Hematopoietic multipotent progenitor cell (in vitro differentiated cells): ENCODE measurements at regions not wholly inside any gene's neighbourhood (a gene's known extent, or its start where the extent isn't known, plus 50 kb on each side); places are given as distances from the start of the nearest gene placed in this dataset.
"Not testable (repeated sequence)": the region's sequence is repeated elsewhere in the genome, so short reads cannot be mapped to it uniquely, and the experiment has no call there.

Source experiments
- DNase-seq, 3 donors: peaks; one replicate each; pipeline ENCODE4 v3.0.0-alpha.2; 2011 to 2015; ENCODE audit warnings: low read depth in 2 of 3, low spot score in 2 of 3

DNA sequence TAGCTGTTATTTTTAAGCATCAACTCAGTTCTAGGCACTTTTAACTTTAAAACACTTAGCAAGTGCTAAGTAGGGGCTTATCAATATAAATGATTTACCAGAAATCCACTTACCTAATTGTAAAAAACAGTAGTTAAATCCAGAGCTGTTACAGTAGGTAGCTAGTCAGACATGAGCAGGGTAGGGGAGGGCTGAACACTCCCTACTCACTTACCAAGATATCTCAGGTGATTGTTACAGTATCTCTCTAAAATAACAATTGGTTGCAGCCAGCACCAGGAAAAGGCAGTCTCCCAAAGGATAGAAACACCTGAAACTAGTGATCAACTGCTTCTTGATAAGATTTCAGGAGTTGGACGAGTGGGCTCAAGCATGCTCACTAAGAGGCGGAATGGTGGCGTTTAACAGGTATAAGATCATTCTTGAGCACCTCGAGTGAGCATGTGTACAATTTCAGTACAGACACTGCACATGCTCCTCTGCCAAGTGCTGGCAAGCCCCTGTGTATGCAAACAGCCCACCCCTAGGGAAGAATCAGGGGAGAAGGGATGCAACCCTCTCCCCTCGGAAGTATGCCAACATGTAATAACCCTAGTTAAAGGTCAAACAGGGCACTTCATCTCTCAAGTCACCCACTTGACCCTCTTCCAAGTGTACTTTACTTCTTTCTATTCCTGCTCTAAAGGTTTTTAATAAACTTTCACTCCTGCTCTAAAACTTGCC, 1113.6 kb upstream of the SEL1L start:
- no peak for DNase-seq

DNA sequence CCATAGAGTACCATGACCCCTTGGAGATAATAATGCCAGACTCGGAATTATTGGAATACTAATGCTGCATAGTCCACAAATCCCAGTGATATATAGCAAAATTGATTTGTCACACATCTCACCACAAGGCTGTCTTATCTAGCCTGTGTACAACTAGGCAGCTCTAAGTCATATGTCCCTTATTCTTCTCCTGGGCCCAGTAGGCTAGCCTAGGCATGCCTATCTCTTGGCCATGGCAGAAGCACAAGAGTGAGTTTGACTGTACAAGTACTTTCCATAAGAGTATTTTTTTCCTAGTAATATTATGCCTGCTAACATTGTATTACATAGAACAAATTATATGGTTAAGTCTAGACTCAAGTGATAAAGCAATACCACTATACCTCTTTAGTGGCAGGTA, 1122.1 kb upstream of the SEL1L start:
- no peak for DNase-seq

DNA sequence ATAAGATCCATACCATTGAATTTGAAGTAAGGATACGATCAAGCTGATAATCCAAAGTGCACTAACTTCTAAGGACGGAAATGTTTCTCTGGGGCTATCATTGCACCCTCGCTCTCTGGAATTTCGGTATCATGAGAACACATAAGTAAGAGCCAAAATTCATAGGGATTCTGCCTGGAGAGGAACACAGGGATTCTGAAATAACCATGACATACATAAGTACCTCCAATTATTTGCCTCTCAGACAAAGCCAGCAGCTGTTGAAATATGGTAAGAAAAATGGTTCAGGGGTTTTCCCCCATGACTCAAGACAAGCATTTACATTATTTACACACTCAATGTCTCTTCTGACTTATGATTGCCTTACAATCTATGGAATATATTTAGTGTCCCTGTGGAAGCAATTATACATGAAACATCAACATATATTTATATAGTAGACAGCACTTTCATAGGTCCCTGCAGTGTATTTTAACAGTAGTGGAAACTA, 1123.6 kb upstream of the SEL1L start:
- no peak for DNase-seq

DNA sequence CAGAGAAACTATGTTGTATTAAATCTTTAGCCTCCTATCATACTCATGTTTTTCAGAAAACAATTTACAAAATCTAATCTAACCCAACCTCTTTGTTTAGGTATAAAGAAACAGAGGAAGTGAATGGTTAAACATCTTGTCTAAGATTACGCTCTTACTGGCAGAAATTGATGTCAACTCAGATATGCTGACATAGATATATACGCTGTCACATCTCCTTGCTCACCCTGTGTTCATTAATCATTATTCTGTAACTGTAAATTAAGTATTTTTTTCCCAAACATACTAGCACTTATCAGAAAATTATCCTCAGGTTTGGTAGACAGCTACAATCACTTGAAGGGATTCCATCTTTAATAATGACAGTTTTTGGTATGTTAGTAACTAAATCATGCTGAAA, 1127.6 kb upstream of the SEL1L start:
- DNase-seq, result no peak

DNA sequence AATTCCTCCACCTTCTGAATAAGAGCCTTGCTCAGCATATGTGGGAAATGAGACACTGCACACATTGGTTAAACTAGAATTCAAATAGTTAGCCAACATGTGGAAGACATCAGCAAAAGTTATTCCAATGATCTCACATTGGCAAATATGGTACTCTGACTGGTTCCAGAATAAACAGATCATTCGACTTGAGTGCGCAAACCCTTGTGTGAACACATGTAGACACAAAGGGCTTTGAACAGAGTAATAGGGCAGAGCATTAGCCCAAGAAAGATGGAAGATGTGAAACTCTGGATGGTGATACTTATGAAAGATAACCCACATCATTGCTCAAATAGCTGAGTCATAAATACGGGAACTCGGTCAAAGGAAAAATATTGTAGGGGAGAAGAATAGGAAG, 1133.4 kb upstream of the SEL1L start:
- DNase-seq, result no peak

DNA sequence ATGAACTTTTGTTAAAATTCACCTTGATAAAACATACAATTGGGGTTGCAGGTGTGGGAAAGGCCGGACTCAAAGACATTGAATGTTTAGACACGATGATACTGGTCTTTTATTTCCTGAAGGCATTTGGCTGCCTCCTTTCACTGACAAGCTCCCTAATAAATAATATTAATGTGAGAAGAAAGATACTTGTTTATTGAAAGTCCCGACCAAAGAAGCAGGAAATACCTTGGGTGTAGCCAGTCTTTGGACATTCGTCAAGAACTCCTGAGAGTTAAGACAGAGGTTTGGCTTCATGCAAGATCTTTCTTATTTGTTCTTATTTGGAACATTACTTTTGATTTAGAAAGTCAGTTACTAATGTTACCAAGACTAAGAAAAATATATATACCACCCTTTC, 1133.8 kb upstream of the SEL1L start:
- no peak for DNase-seq

DNA sequence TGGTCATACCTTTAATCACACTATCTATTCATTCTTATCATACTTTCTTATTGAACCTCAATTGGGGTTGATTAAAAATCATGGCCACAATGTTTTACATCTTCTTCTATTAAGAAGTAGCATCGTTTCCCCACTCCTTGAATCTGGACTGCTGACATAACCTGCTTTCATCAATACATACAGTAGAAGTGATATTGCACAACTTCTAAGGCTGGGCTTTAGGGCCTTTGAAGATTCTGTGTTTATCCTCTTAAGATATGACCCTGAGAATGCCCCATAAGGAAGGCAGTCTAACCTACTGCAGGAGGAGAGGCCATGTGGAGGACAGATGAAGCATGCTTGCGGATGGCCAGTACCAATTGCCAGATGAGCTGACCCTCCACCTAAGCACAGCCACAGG, 1142.8 kb upstream of the SEL1L start:
- no peak for DNase-seq

DNA sequence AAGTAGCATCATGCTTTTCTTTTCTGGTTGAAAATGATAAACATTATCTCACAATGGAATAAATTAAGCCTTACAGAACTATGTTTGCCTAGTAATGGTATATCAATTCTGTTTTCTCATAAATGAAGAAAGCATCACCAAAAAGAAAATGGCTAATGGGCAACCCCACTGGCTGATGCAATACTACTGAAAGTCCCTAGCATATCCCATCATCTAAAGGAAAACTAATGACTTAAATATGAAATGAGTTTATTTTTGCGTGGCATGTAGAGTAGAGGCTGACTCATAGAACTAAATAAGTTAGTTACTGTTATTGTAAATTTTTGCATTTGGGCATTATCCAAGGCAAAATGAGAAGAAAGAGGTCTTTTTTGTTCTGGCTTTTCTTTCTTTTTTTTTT, 1156.3 kb upstream of the SEL1L start:
- DNase-seq, result no peak

DNA sequence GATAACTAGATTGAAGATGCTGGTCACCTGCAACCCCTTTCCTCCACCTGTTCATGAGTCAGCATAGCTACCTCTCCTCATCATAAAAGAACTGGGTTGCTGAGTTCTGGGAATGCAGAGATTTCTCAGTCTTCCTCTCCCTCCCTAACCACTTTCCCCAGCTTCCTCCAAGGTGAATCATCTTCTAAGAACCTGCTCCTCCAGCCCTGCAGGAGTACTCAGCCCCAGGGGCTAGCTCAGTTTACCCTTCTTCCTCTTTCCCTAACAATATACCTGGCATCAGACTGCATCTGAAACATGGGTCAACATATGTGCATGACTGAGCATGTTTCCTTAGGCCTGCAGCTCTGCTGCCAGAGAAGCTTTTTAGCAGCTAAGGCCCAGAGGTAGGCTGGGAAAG, 1157.5 kb upstream of the SEL1L start:
- not testable (repeated sequence) for DNase-seq

DNA sequence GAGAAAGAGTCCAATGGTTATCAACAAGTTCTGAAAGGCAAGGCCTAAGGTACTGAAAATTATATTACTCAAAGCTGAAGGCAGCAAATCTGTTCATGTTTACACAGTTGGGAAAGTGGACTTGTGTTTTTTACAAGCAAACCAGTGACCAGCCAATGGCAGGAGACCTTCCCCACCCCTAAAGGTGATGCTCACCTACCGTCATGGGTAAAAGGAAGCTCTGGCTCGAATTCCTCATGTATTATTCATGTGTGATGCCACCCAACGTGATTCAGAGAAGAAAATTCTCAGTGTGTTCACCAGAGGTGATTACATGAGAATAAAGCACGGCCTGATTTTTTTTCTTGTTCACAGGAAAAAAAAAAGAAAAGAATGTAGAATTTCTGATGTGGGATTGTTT, 1161.2 kb upstream of the SEL1L start:
- no peak for DNase-seq

DNA sequence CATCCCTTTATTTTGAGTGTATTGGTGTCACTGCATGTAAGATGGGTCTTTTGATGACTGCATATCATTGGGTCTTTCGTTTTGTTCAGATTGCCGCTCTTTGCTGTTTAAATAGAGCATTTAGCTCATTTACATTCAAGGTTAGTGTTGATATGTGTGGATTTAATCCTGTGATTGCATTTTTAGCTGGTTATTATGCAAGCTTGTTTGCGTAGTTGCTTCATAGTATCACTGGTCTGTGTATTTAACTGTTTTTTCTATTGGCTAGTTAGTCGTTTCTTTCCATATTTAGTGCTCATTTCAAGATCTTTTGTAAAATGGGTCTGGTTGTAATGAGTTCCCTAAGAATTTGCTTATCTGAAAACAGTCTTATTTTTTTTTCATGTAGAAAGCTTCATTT, 1170.6 kb upstream of the SEL1L start:
- no peak for DNase-seq

DNA sequence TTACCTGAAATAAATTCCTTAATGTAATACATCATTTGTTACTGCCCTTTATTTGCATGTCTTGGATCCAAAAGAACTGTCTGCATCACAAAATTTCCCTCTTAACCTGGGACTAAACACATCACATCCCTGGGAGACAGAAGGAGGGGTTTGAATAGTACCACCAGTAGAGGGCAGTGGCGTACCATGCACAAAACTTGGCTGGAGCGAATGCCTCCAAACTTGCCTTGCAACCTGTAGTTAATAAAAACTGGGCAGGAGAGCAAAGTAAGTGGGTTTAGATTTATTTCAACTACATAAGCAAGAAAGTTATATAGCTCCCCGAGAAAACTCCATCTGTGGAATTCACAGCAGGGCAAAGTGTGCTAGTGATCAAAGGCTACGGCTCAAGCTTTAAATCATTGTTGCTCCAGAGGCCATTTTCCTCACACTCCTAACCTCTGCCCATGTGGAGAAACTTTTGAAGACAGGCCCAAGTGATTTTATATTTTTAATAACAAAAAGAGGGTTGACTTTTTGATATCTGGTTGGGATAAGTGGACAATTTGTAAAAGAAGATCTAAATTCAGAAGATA, 1176.7 kb upstream of the SEL1L start:
- DNase-seq, result peak in 2 of 3 donors; percentile 31 to 61

DNA sequence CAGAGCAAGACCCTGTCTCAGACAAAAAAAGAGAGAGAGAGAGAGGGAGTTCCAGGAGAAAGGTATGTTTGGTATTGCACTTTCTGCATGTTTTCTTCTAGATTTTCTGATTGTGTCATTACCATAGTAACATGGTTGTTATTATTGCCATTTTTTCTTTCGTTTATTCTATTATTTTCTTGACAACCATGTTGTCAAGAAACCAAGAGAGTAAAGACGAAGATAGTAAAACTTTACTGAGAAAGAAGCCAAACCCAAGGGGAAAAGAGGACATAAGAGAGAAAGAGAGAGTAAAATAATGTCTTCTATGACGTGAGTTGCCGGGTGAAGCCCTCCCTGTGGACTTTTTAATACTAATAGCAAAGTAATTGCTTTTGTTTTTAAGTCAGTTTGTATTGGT, 1186.0 kb upstream of the SEL1L start:
- DNase-seq, result no peak

DNA sequence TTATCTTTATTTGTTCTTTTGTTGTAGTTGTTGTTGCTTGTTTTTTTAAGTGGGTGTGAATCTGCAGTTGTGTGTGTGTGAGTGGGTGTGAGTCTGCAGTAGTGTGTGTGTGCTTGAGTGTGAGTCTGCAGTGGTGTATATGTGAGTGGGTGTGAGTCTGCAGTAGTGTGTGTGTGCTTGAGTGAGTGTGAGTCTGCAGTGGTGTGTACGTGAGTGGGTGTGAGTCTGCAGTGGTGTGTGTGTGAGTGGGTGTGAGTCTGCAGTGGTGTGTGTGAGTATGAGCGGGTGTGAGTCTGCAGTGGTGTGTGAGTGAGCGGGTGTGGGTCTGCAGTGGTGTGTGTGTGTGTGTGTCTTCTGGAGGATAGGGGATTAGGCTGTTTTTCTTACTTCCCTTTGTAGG, 1186.8 kb upstream of the SEL1L start:
- no peak for DNase-seq

DNA sequence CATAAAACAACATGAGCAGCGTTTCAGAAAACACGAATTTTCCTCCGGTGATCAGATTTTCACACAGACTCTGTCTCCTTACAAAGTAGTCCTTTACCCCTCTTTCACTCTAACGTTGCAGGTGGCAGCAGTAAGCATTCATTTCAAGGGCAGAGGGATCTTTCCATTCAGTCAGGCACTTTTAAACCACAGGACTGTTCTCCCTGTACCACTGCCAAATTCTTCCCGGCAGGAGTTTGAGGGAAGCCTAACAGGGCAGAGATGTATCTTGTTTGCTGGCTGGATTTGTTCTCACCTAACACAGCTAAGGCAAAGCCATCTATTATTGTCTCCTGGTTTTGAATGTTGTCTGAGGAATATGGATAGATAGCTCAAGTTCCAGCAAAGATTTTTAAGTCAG, 1187.3 kb upstream of the SEL1L start:
- no peak for DNase-seq

DNA sequence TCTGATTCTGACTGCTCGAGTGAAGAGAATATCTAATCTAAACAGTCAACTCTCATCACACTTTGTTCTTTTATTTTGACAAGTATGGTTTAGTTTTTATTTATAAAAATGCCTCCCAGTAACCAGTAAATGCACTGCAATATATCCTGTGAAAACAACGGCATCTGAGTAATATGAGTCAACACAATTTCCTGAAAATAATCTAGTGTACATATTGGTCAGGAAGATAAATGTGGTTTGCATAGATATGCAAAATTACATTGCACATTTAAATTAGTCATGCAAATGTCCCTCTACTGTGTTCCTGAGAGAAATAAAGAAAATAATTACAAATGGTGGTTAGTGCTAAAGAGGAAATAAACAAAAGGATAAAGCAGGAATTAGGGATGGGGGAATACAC, 1190.7 kb upstream of the SEL1L start:
- no peak for DNase-seq

DNA sequence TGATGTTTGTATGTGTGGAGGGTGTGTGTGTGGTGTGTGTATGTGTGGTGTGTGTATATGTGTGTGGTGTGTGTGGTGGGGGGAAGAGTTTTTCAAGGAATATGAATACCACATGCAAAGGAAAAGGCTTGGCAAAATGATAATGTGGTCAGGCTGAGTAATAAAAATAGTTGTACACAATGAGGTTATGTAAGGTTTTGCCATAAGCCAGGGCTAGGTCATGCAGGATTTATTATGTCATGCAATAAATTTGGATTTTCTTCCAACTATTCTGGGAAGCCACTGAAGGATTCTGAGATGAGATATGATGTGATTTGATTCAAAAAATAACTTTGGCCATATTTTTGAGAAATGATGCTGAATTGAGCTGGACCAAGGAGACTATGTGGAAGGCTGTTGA, 1191.6 kb upstream of the SEL1L start:
- DNase-seq, result no peak

DNA sequence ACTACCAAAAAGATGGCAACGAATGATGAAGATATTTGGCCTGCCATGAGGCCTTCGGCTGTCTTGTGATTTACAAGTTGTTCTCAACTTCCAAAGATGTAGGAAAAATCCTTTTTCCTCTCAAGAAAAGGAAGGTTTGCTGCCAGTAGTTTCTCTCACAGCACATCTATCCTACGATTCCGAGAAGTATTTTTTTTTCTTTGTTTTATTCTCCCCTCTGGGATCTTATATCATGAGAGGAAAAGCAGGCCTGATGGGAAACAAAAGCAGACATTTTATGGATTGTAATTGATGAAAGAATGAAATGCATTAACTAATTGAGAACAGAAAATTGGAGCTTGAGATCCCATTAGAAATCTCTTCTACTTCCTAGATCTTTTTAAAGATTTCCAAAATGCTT, 1197.9 kb upstream of the SEL1L start:
- DNase-seq, result no peak

DNA sequence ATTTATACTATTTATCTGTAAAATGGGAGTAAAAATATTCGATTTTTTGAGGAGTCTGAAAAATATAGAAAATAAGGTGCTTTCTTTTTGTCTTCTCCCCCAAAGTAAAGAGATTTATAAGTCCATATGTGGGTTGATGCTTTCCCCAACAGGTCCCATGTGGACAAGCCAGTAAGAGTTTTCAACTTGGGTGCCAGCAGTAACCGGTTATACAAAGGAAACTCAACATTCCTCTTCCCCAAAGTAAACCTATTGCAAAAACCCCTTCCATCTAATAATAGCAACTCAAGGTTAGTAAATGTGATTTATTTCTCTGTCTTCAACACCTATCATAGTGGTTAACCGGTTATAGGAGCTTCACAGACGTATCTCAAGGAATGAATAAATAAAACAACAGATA, 1206.9 kb upstream of the SEL1L start:
- DNase-seq, result no peak

DNA sequence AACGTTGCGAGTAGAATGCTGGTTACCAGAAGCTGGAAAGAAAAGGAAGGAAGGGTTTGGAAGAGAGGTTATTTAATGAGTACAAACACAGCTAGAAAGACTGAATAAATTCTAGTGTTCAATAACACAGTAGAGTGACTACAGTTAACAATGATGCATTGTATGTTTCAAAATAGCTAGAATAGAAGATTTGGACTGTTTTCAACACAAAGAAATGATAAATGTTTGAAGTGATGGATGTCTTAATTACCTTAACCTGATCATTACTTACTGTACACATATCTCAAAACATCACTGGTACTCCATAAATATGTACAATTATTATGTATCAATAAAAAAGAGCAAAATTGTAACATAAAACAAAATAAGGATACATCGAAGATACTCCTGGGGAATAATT, 1221.8 kb upstream of the SEL1L start:
- DNase-seq, result no peak

DNA sequence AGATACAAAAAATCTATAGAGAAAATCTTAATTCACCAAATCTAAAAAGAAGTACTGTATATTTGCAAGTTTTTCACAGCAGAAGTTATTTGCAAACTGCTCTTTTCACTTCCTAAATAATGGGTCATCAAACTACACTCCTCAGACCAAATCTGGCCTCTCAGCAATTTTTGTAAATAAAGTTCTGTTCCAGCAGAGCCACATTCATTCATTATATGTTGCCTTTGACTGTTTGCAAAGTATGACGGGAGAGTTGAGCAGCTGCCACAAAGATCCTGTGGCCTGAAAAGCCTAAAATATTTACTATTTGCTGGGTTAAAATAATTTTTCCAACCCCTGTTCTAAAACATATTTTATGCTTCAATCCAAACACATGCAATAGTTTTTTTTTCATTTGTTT, 1222.3 kb upstream of the SEL1L start:
- no peak for DNase-seq

DNA sequence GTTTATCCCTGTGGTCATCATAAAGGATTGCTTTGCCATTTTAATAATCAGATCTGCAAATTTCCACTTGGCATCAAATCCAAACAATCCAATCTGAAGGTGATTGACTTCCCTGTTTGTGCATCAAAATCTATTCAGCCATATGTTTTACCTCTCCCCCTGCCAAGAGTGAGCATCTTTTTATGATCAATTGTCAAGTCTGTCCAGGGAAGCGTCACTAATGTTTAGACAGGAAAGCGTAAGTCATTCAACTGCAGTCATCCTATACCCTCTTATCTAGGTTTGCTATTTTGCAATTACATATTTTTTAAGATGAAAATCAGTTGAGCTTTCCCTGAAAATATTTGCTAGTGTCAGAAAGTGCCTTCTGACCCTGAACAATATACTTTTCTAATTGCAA, 1224.1 kb upstream of the SEL1L start:
- no peak for DNase-seq

DNA sequence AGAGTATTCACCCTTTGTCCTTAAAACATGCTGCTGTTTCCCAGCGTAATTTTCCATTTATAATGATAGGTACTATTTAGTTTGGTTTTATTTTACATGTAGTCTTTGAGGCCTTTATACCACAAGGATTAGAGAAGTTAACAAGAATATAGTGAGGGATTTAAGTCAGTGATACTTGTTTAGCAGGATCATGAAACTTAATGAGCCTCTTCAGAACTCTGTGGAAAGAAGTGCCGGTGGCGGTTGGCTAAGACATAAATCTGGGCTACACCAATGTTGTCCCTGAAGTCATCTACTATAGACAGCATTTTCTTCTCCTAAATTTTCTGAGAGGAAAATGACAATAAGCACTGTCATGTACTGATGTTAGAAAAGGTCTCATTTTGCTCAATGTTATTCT, 1226.0 kb upstream of the SEL1L start:
- DNase-seq, result no peak
